HG03066 (cell line): ENCODE measurements at regions not wholly inside any gene's neighbourhood (a gene's known extent, or its start where the extent isn't known, plus 50 kb on each side); places are given as distances from the start of the nearest gene placed in this dataset.
"Not testable (repeated sequence)": the region's sequence is repeated elsewhere in the genome, so short reads cannot be mapped to it uniquely, and the experiment has no call there.

ENCODE experiments used
- ATAC-seq: cut with Tn5 transposase; IDR thresholded peaks from one replicate; pipeline ENCODE4 v1.9.1; 2021; ENCODE audit warnings: low read depth; ENCODE audit not compliant: unreplicated experiment

- ATAC-seq = no peak
Observed at GRCh38 chr6:21707524-21708319, 114.2 kb downstream of the SOX4 start.

- ATAC-seq = no peak
Observed at GRCh38 chr6:21708320-21708580, 114.7 kb downstream of the SOX4 start.

DNA sequence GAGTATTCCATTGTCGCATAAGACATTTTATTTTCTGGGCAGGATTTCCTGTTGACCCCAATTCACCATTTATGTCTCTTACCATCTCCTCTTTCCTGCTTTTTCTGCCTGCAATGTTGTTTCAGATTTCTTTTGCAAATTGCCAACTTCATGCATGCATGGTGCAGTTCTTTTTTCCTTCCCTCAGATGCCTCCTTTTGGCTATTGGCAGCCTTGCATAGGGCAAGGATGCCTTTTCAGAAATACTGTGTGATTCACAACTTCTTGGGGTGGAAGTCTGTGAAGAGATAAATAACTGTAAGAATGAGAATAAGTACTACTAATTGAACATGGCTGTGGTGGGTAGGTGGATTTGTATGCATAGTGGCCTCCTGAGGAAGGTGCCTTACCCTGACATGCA, 116.7 kb downstream of the SOX4 start:
- no peak for ATAC-seq

- no peak for ATAC-seq
Observed at GRCh38 chr6:21710908-21711627, 117.5 kb downstream of the SOX4 start.

DNA sequence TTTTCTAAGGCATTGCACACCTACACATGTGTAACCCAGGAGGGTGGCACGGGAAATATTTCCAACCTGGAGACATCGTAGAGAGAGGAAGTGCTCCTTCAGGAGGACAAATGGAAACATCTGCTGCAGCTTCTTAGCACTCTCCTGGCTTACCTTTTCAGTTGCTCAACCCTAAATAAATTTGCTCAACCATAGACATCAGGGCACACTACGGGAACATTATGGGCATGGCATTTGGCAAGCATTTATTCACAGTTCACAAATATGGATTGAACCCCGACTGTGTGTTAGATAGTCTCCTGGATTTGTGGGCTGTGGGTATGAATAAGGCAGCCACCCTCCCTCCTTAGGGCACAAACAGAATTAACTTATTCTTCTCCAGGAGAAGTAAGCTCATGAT, 118.7 kb downstream of the SOX4 start:
- ATAC-seq = no peak

GRCh38 chr6:21713481-21713880, 119.9 kb downstream of the SOX4 start:
- ATAC-seq = no peak

- no peak for ATAC-seq
Observed at GRCh38 chr6:21715180-21715579, 121.6 kb downstream of the SOX4 start.

DNA sequence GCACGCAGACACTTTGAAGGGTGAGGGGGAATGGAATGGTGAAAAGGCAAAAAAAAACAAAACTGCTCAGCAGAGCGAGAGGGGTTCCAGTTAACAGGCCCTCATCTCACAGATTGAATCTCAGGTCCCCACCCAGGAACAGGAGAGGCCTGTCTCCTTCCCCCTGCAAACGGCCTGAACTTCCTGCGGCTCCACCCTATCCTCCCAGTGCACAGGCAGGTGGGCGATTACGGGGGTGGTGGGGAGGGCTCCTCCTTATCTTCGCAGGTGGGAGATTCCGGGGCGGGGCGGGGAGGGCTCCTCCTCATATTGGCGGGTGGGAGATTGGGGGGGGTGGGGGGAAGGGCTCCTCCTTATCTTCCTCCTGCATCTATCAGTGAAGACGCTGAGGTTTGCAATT, 129.0 kb downstream of the SOX4 start:
- no peak for ATAC-seq

DNA sequence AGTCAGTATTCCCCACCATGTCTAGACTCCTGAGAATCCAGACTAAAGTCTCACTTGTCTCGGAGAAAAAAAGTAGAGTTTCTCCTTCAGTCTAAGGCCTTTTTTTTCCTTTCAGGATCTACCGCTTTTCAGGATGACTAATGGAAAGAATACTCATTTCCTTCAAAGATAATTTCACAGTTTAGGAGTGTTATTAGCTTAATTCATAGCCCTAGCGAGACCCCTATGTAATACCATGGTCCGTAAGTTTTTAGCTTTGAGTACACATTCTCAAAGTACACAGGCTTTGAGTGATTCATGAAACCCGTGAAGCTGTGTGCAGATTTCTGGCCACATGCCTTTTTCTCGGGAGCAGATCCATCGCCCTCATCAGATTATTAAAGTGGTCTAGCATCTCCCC, 133.1 kb downstream of the SOX4 start:
- no peak for ATAC-seq

DNA sequence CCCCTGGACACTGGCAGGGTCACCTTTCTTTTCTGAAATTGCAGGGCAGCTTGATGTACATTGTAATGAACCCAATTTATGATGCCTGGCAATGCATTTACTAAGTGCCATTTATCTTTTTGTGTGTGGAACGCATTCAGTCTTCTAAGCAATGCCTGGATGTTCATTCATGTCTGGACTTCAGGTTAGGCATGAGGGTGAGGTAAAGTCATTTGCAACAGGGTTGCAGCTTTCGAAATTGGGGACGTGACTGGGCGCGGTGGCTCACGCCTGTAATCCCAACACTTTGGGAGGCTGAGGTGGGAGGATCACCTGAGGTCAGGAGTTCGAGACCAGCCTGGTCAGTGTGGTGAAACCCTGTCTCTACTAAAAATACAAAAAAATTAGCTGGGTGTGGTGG, 134.6 kb downstream of the SOX4 start:
- no peak for ATAC-seq

DNA sequence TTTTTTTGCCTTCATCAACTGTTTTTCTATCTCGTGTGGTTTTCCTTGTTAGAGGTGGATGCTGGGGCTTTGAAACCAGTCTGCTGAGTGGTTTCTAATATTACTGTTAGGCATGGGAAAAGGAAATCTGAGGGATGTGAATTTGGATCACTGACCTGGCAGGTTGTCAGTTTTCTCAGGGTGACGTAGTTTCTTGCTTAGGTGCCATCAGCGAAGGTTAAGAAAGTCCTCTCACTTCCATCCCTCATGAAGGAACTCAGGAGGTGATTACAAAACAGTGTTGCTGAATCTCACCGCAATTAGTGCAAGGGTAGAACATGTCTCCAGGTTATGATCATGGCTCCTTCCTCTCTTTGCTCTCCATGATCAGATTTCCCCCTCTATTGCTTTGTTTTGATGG, 135.9 kb downstream of the SOX4 start:
- no peak for ATAC-seq

DNA sequence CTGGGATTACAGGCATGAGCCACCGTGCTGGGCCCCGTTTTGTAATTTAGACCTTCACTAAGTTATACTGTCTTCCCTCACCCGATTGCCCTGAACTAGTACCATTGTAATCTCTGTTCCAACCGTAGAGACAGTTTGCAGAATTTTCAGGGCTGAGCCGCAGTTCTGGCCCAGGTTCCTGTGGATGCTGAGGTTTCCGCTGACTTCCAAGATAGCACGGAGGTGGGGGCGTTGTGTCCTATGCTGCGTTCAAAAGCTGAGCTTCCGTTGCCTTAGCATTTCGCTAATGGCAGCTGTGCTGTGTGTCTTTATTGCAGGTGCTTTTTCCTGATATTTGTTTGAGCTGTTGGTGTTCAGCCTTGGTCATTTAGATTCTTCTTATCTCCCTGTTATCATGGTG, 137.0 kb downstream of the SOX4 start:
- ATAC-seq = no peak

DNA sequence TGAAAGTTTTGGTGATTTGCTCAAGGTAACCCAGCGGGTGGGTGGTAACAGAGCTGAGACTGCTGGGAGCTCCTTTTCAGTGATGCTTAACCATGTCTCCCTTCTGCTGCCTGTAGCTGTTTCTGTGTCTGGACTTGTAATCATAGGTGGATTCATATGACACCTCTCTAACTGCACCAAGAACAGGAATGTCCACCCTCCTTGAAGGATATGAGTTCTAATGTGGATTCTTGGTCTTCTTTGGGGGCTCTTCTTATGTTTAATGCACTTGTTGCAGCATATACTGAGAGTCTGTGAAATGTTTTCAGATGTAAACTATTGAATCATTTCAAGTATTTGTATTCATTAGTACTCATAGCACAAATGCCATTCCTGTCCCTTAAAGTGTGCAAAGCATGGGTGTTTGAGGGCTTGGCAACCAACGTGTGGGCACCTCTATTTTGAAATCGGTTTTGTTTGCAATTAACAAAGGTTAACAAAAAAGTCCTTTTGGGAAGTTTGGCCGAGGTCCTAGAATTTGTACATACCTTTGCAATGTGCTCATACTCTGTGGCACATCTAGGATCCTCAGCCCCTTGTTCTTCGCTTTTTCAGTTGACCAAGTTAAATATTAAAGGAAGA, 138.0 kb downstream of the SOX4 start:
- no peak for ATAC-seq

DNA sequence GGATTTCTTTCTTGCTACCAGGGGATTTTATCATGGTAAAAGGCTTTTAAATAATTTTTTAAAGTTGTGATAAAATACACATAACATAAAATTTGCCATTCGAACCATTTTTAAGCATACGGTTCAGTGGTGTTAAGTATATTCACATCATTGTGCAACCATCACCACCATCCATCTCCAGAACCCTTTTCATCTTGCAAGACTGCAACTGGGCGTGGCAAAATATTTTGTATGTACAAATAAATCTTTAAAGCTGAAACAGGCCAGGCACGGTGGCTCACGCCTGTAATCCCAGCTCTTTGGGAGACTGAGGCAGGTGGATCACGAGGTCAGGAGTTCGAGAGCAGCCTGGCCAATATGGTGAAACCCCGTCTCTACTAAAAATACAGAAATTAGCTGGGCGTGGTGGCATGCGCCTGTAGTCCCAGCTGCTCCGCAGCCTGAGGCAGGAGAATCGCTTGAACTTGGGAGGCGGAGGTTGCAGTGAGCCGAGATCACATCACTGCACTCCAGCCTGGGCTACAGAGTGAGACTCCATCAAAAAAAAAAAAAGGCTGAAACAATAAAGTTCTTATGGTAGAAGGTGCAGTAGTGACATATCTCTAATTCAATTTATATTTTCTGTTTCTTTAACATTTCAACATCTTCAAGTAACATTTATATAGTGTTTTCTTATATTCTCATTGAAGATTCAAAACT, 138.6 kb downstream of the SOX4 start:
- not testable (repeated sequence) for ATAC-seq

- no peak for ATAC-seq
Observed at GRCh38 chr6:21732731-21733130, 139.2 kb downstream of the SOX4 start.

DNA sequence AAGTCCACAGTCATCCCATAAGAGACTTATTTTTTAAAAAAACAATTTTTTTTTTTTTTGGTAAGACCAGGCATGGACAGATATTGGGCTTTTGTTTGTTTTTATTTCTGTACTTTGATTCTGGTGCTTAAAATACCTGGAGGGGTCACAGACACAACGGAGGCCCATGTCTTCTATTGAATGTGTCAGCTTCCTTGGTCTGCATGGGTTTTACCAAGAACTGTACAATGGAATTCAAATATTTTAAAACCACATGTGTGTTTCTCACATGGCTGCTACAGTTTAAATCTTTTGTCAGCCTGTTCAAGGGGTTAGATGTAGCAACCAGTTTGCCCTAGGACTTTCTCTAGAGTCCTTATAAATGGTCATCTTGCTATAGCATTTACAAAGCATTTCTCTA, 139.8 kb downstream of the SOX4 start:
- ATAC-seq = no peak

DNA sequence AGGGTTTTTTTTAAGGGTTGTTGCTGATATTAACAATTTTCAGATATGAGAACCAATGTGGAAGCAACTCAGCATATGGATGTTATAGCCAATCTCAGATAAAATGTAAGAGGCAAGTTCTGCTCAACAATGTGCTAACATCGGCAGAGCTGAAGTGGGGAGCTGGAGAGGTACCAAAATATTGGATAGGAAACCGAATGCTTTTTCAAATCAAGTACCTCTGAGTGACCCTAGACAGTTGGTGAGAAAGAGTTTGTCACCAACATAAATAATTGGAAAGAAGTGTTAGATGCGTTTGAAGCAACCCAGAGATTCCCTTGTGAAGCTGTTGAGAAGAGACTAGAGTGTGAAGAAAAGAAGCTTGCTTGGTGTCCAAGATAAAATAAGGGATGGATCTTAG, 140.7 kb downstream of the SOX4 start:
- no peak for ATAC-seq

DNA sequence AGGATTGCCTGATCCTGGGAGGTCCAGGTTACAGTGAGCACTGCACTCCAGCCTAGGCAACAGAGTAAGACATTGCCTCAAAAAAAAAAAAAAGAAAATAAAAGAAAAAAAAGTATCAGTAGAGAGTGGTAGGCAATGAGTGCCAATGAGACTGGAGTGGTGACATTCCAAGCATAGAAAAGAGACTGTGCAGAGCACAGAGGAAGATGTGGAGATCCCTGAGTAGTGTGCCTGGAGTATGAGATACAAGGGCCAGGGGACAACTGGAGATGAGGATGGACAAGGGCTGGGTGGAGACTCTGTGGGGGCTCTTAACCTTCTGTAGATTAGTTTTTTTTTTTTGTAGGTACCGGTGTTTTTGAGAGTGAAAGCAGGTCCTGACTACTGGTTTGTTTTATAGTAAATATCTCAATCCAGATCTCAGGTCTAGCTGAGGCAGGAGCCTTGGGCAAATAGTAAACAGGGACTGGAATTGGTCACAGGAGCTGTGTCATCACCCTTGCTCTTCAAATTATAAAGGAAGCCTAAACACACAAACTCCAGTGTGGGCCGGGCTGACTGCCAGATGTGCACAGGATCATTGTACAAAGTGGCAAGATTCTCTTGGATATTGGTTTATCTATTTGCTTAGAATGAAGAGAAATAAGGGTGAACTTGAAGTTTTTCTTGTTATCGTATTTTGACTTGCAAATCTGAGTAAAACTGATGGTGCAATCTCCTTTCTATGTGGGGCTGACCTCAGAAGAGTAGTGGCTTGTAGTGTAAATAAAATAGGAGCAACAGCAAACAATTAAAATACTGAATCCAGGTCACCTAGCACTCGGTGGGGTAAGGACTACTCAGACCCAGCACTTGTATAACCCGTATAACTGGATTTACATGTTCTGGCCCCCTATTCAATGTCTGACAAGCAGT, 144.9 kb downstream of the SOX4 start:
- ATAC-seq = no peak

GRCh38 chr6:21739241-21739640, 145.7 kb downstream of the SOX4 start:
- no peak for ATAC-seq

DNA sequence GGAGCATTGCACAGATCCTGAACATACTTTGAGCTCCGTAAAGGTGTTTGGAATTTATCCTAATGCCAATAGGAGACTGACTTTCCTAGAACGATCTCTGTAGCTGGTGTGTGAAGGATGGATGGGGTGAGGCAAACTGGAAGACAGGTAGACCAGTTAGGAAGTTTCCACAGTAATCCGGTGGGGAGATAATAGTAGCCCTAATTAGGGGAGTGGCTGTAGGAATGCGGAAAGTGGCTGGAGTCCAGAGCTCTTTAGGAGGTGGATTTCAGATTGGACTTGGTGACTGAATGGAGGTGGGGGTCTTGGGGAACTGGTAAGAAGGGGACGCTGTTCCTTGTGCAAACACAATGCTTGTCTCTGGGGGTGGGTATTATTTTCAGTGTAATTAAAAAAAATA, 146.3 kb downstream of the SOX4 start:
- ATAC-seq = no peak
